K562 (cell line): ENCODE measurements at regions not wholly inside any gene's neighbourhood (a gene's known extent, or its start where the extent isn't known, plus 50 kb on each side); places are given as distances from the start of the nearest gene placed in this dataset.

Source experiments
- ATAC-seq: fragments of 200-7000 bp; cut with Tn5 transposase; 3 replicates; pipeline ENCODE4 v1.9.1; 2020; ENCODE audit warnings: moderate library complexity
- BruUV-seq: library from RNA; stranded (reverse); fragments of 400-500 nt; replicated peaks from 2 replicates; lab custom pipeline; 2021; lab: Mats Ljungman, UMichigan
- CTCF ChIA-PET: fragments of 300-600 bp; formaldehyde crosslinking; extraction: SDS; loops from one replicate; lab custom pipeline; 2021; ENCODE audit warnings: low intra/inter-chr PET ratio; lab: Yijun Ruan, JAX
- POLR2A ChIA-PET: fragments of 300-600, 350-650 bp; sonication (Branson Sonifier 250); formaldehyde crosslinking; extraction: SDS; loops from one replicate; lab custom pipeline; 2021; ENCODE audit warnings: antibody characterized with exemption, inconsistent platforms; lab: Yijun Ruan, JAX
- DNase-seq, 4 experiments: peaks; one replicate each; pipeline versions ENCODE4 v3.0.0 to v3.0.0-alpha.2; 2011 to 2018; ENCODE audit warnings: low spot score in 3 of 4, mixed read lengths in 3 of 4; ENCODE audit errors: extremely low read depth in 1 of 4
- FAIRE-seq: peaks from 2 replicates; lab custom pipeline; 2011; peaks lifted over from hg19 to GRCh38; lab: Jason Lieb, UNC
- H2AFZ ChIP-seq: 2 replicates; pipeline ENCODE4 v1.6.0; 2011; ENCODE audit warnings: low read depth, low read length, control low read depth, inconsistent platforms
- H3K27ac ChIP-seq: fragments of 200-600 bp; 3 replicates; pipeline ENCODE4 v1.8.0; 2011; ENCODE audit warnings: low read depth, mild to moderate bottlenecking, control low read depth, inconsistent platforms, low read length, moderate library complexity, mixed read lengths; ENCODE audit errors: extremely low read depth
- H3K27me3 ChIP-seq, 2 experiments: fragments of 300-600 bp in 1 of 2; 2 replicates in 1 of 2; 3 replicates in 1 of 2; pipeline versions ENCODE4 v1.6.0 to v1.8.0; 2011; ENCODE audit warnings: inconsistent platforms in 2 of 2, low read length in 2 of 2, mild to moderate bottlenecking in 1 of 2, mixed read lengths in 1 of 2, moderate library complexity in 1 of 2; ENCODE audit not compliant: control insufficient read depth in 2 of 2, insufficient read depth in 2 of 2
- H3K36me3 ChIP-seq: fragments of 300-600 bp; 3 replicates; pipeline ENCODE4 v1.8.0; 2011; ENCODE audit warnings: mild to moderate bottlenecking, low read length, inconsistent platforms; ENCODE audit not compliant: control insufficient read depth, insufficient read depth
- H3K4me1 ChIP-seq, 2 experiments: fragments of 200-600 bp in 1 of 2; replicated peaks in 1 of 2; 2 replicates in 1 of 2; 3 replicates in 1 of 2; pipeline versions ENCODE4 v1.5.1 to v1.8.0; 2011; ENCODE audit warnings: inconsistent platforms in 2 of 2, low read length in 2 of 2, mild to moderate bottlenecking in 1 of 2, mixed read lengths in 1 of 2, moderate library complexity in 1 of 2; ENCODE audit not compliant: control insufficient read depth in 2 of 2, insufficient read depth in 2 of 2
- H3K4me2 ChIP-seq: 2 replicates; pipeline ENCODE4 v1.6.1; 2011; ENCODE audit warnings: low read length, control low read depth, inconsistent platforms, mixed read lengths; ENCODE audit not compliant: insufficient read depth
- H3K4me3 ChIP-seq: fragments of 200-600 bp; sonication (generic), shearing (Covaris generic); 2 replicates; pipeline ENCODE4 v1.5.1; 2016; ENCODE audit warnings: control low read depth, inconsistent platforms
- H3K79me2 ChIP-seq: fragments of 200-600 bp; 3 replicates; pipeline ENCODE4 v1.8.0; 2011; ENCODE audit warnings: low read length, inconsistent platforms; ENCODE audit not compliant: control insufficient read depth, insufficient read depth
- H3K9ac ChIP-seq, 2 experiments: 2 replicates each; pipeline versions ENCODE4 v1.6.0 to v1.6.1; 2011; ENCODE audit warnings: low read depth in 2 of 2, low read length in 2 of 2, control low read depth in 1 of 2, inconsistent platforms in 1 of 2, mild to moderate bottlenecking in 1 of 2, mixed read lengths in 1 of 2; ENCODE audit not compliant: insufficient read depth in 1 of 2
- H3K9me1 ChIP-seq: one replicate; pipeline ENCODE4 v1.6.0; 2011; ENCODE audit warnings: inconsistent platforms, mild to moderate bottlenecking, low read length, moderate library complexity; ENCODE audit not compliant: control insufficient read depth, insufficient read depth
- H3K9me3 ChIP-seq: replicated peaks from 2 replicates; pipeline ENCODE4 v1.5.1; 2011; ENCODE audit warnings: low read depth, low read length, inconsistent platforms; ENCODE audit not compliant: control insufficient read depth, insufficient read depth
- H4K20me1 ChIP-seq: replicated peaks from 2 replicates; pipeline ENCODE4 v1.6.1; 2011; ENCODE audit warnings: low read length, inconsistent platforms, mixed read lengths; ENCODE audit not compliant: control insufficient read depth, insufficient read depth
- ARID3A ChIP-seq: IDR thresholded peaks from 2 replicates; pipeline ENCODE4 v1.6.1; 2012; ENCODE audit warnings: low read depth, low read length, improper control_type of control experiment, borderline replicate concordance
- CLOCK ChIP-seq: fragments of 250-450 bp; sonication (Bioruptor Pico); IDR thresholded peaks from 2 replicates; pipeline ENCODE4 v1.4.0; 2020; ENCODE audit warnings: mild to moderate bottlenecking, moderate library complexity, borderline replicate concordance
- ETS2 ChIP-seq: IDR thresholded peaks from 2 replicates; pipeline ENCODE4 v1.6.1; 2016; ENCODE audit warnings: borderline replicate concordance, missing genetic modification characterization, mild to moderate bottlenecking, moderate library complexity, missing compliant biosample characterization; ENCODE audit not compliant: poor library complexity, severe bottlenecking
- NCOA2 ChIP-seq, 2 experiments: fragments of 450-650 bp; IDR thresholded peaks; 2 replicates each; pipeline ENCODE4 v1.6.1; 2018; ENCODE audit warnings: mild to moderate bottlenecking in 2 of 2, moderate library complexity in 1 of 2; ENCODE audit not compliant: partially characterized antibody in 2 of 2
- NR0B1 ChIP-seq: fragments of 450-650 bp; IDR thresholded peaks from one replicate; pipeline ENCODE4 v1.6.1; 2018; ENCODE audit warnings: mild to moderate bottlenecking, moderate library complexity; ENCODE audit not compliant: partially characterized antibody
- POU5F1 ChIP-seq: fragments of 150-350 bp; IDR thresholded peaks from 2 replicates; pipeline ENCODE4 v1.6.1; 2014; ENCODE audit warnings: borderline replicate concordance, low read length, low read depth, mild to moderate bottlenecking; ENCODE audit not compliant: partially characterized antibody
- SLC30A9 ChIP-seq: fragments of 250-450 bp; sonication (Bioruptor Pico); IDR thresholded peaks from 2 replicates; pipeline ENCODE4 v1.8.0; 2022; ENCODE audit warnings: mild to moderate bottlenecking, moderate library complexity
- ZBTB7A ChIP-seq: IDR thresholded peaks from 2 replicates; pipeline ENCODE4 v1.6.1; 2011; ENCODE audit warnings: low read depth, mild to moderate bottlenecking, low read length, moderate library complexity, borderline replicate concordance; ENCODE audit not compliant: control insufficient read depth
- ZZZ3 ChIP-seq: fragments of 450-650 bp; IDR thresholded peaks from 2 replicates; pipeline ENCODE4 v1.6.1; 2016; ENCODE audit warnings: antibody characterized with exemption, mild to moderate bottlenecking, moderate library complexity
- WGBS: fragments of 100-300 bp; shearing (Covaris generic); methylation state at CpG from one replicate; pipeline ENCODE4 v1.1.6; 2016; ENCODE audit warnings: low coverage, mixed read lengths; ENCODE audit not compliant: insufficient coverage; ENCODE audit errors: missing lambda C conversion rate; 5-methylcytosine and 5-hydroxymethylcytosine counted together
- in situ Hi-C: fragments of 300-500 bp; cut with MboI; formaldehyde crosslinking; loops from 4 replicates; pipeline ENCODE4 v1.15.0; 2018; ENCODE audit warnings: inconsistent platforms, mixed read lengths
- intact Hi-C: fragments of 100-400 bp; cut with micrococcal nuclease; formaldehyde crosslinking; loops from 2 replicates; pipeline ENCODE4 v1.14.2; 2022

GRCh38 chr4:122009524-122009923 is 57.7 kb upstream of the TRPC3 start:
- FAIRE-seq, result no peak
- Histone ChIP-seq H3K4me3 (no peak overlapping the region), H3K9me3 (no peaks in the 10 kb centered on the region), H3K9ac (no peak overlapping the region)
- no peak for TF ChIP-seq ETS2 (tag)
- no peak for TF ChIP-seq NR0B1
- no peak for TF ChIP-seq ZZZ3
- TF ChIP-seq, all 486 proteins: peak for 0
- Histone ChIP-seq H3K27ac (no peak overlapping the region), H3K79me2 (no peaks in the 10 kb centered on the region), H3K4me2 (no peak overlapping the region), H3K27me3 (peaks cover 0 to under 1% of the 10 kb centered on the region in 2 experiments; a peak in 1 of 5 replicates), H3K4me1 (no peaks in the 10 kb centered on the region; a peak in 1 of 5 replicates), H4K20me1 (no peaks in the 10 kb centered on the region), H3K9me1 (no peaks in the 10 kb centered on the region), H2AFZ (no peak overlapping the region), H3K36me3 (no peaks in the 10 kb centered on the region)
- ChIA-PET POLR2A (no interaction called here), CTCF (no interaction called here)
- ATAC-seq (no peak), DNase-seq (no peak)
- WGBS, result 0% methylated on average over 2 of the region's 2 CpGs
- no TSS peak for BruUV-seq
- in situ Hi-C loops (no loop called here), intact Hi-C loops (loop anchor here (10.0 kb wide), 1 partner anchor 215 kb away; no protein-coding TSS in a partner anchor)

GRCh38 chr4:122007016-122007415 is 55.2 kb upstream of the TRPC3 start:
- H3K9me1 ChIP-seq, result no peaks in the 10 kb centered on the region
- H3K4me1 ChIP-seq, result no peaks in the 10 kb centered on the region
- H2AFZ ChIP-seq, result no peak overlapping the region
- no peaks in the 10 kb centered on the region for H3K79me2 ChIP-seq
- no peak overlapping the region for H3K4me2 ChIP-seq
- no peaks in the 10 kb centered on the region for H3K36me3 ChIP-seq
- no peak overlapping the region for H3K4me3 ChIP-seq
- FAIRE-seq, result no peak
- H4K20me1 ChIP-seq, result no peaks in the 10 kb centered on the region
- no TSS peak for BruUV-seq
- ATAC-seq, result no peak
- H3K27me3 ChIP-seq, result no peaks in the 10 kb centered on the region; a peak in 1 of 5 replicates
- in situ Hi-C loops, result no loop called here
- no peaks in the 10 kb centered on the region; the same call in 1 of the 2 replicates for H3K9me3 ChIP-seq
- ChIA-PET POLR2A (no interaction called here), CTCF (no interaction called here)
- intact Hi-C loops, result loop anchor here (10.0 kb wide), 1 partner anchor 218 kb away; no protein-coding TSS in a partner anchor
- DNase-seq, result no peak
- no peak overlapping the region for H3K9ac ChIP-seq
- no peak overlapping the region for H3K27ac ChIP-seq
- 0% methylated on average over 1 of the region's 1 CpG for WGBS
- TF ChIP-seq SLC30A9 (CRISPR knock-in tag) (no peak), NCOA2 (IDR thresholded peaks at IDR 0.05; ENCODE audit: partially characterized antibody in 2 of 2) (no peak), CLOCK (CRISPR knock-in tag) (no peak), ARID3A (no peak), POU5F1 (no peak), ZBTB7A (no peak)
